K562 (cell line): ENCODE measurements at regions not wholly inside any gene's neighbourhood (a gene's known extent, or its start where the extent isn't known, plus 50 kb on each side); places are given as distances from the start of the nearest gene placed in this dataset.

Source experiments
- ATAC-seq: fragments of 200-7000 bp; cut with Tn5 transposase; 3 replicates; pipeline ENCODE4 v1.9.1; 2020; ENCODE audit warnings: moderate library complexity
- BruUV-seq: library from RNA; stranded (reverse); fragments of 400-500 nt; replicated peaks from 2 replicates; lab custom pipeline; 2021; lab: Mats Ljungman, UMichigan
- CTCF ChIA-PET: fragments of 300-600 bp; formaldehyde crosslinking; extraction: SDS; loops from one replicate; lab custom pipeline; 2021; ENCODE audit warnings: low intra/inter-chr PET ratio; lab: Yijun Ruan, JAX
- POLR2A ChIA-PET: fragments of 300-600, 350-650 bp; sonication (Branson Sonifier 250); formaldehyde crosslinking; extraction: SDS; loops from one replicate; lab custom pipeline; 2021; ENCODE audit warnings: antibody characterized with exemption, inconsistent platforms; lab: Yijun Ruan, JAX
- DNase-seq, 4 experiments: peaks; one replicate each; pipeline versions ENCODE4 v3.0.0 to v3.0.0-alpha.2; 2011 to 2018; ENCODE audit warnings: low spot score in 3 of 4, mixed read lengths in 3 of 4; ENCODE audit errors: extremely low read depth in 1 of 4
- FAIRE-seq: peaks from 2 replicates; lab custom pipeline; 2011; peaks lifted over from hg19 to GRCh38; lab: Jason Lieb, UNC
- H2AFZ ChIP-seq: 2 replicates; pipeline ENCODE4 v1.6.0; 2011; ENCODE audit warnings: low read depth, low read length, control low read depth, inconsistent platforms
- H3K27ac ChIP-seq: fragments of 200-600 bp; 3 replicates; pipeline ENCODE4 v1.8.0; 2011; ENCODE audit warnings: low read depth, mild to moderate bottlenecking, control low read depth, inconsistent platforms, low read length, moderate library complexity, mixed read lengths; ENCODE audit errors: extremely low read depth
- H3K27me3 ChIP-seq, 2 experiments: fragments of 300-600 bp in 1 of 2; 2 replicates in 1 of 2; 3 replicates in 1 of 2; pipeline versions ENCODE4 v1.6.0 to v1.8.0; 2011; ENCODE audit warnings: inconsistent platforms in 2 of 2, low read length in 2 of 2, mild to moderate bottlenecking in 1 of 2, mixed read lengths in 1 of 2, moderate library complexity in 1 of 2; ENCODE audit not compliant: control insufficient read depth in 2 of 2, insufficient read depth in 2 of 2
- H3K36me3 ChIP-seq: fragments of 300-600 bp; 3 replicates; pipeline ENCODE4 v1.8.0; 2011; ENCODE audit warnings: mild to moderate bottlenecking, low read length, inconsistent platforms; ENCODE audit not compliant: control insufficient read depth, insufficient read depth
- H3K4me1 ChIP-seq, 2 experiments: fragments of 200-600 bp in 1 of 2; replicated peaks in 1 of 2; 2 replicates in 1 of 2; 3 replicates in 1 of 2; pipeline versions ENCODE4 v1.5.1 to v1.8.0; 2011; ENCODE audit warnings: inconsistent platforms in 2 of 2, low read length in 2 of 2, mild to moderate bottlenecking in 1 of 2, mixed read lengths in 1 of 2, moderate library complexity in 1 of 2; ENCODE audit not compliant: control insufficient read depth in 2 of 2, insufficient read depth in 2 of 2
- H3K4me2 ChIP-seq: 2 replicates; pipeline ENCODE4 v1.6.1; 2011; ENCODE audit warnings: low read length, control low read depth, inconsistent platforms, mixed read lengths; ENCODE audit not compliant: insufficient read depth
- H3K4me3 ChIP-seq: fragments of 200-600 bp; sonication (generic), shearing (Covaris generic); 2 replicates; pipeline ENCODE4 v1.5.1; 2016; ENCODE audit warnings: control low read depth, inconsistent platforms
- H3K79me2 ChIP-seq: fragments of 200-600 bp; 3 replicates; pipeline ENCODE4 v1.8.0; 2011; ENCODE audit warnings: low read length, inconsistent platforms; ENCODE audit not compliant: control insufficient read depth, insufficient read depth
- H3K9ac ChIP-seq, 2 experiments: 2 replicates each; pipeline versions ENCODE4 v1.6.0 to v1.6.1; 2011; ENCODE audit warnings: low read depth in 2 of 2, low read length in 2 of 2, control low read depth in 1 of 2, inconsistent platforms in 1 of 2, mild to moderate bottlenecking in 1 of 2, mixed read lengths in 1 of 2; ENCODE audit not compliant: insufficient read depth in 1 of 2
- H3K9me1 ChIP-seq: one replicate; pipeline ENCODE4 v1.6.0; 2011; ENCODE audit warnings: inconsistent platforms, mild to moderate bottlenecking, low read length, moderate library complexity; ENCODE audit not compliant: control insufficient read depth, insufficient read depth
- H3K9me3 ChIP-seq: replicated peaks from 2 replicates; pipeline ENCODE4 v1.5.1; 2011; ENCODE audit warnings: low read depth, low read length, inconsistent platforms; ENCODE audit not compliant: control insufficient read depth, insufficient read depth
- H4K20me1 ChIP-seq: replicated peaks from 2 replicates; pipeline ENCODE4 v1.6.1; 2011; ENCODE audit warnings: low read length, inconsistent platforms, mixed read lengths; ENCODE audit not compliant: control insufficient read depth, insufficient read depth
- ARID3A ChIP-seq: IDR thresholded peaks from 2 replicates; pipeline ENCODE4 v1.6.1; 2012; ENCODE audit warnings: low read depth, low read length, improper control_type of control experiment, borderline replicate concordance
- ETV6 ChIP-seq, 3 experiments: fragments of 150-350 bp in 1 of 3; sonication (generic) in 1 of 3; formaldehyde crosslinking in 1 of 3; IDR thresholded peaks; 2 replicates each; pipeline versions ENCODE4 v1.6.1 to v1.8.0; 2014 to 2022; ENCODE audit warnings: borderline replicate concordance in 2 of 3, low read depth in 2 of 3, antibody characterized with exemption in 1 of 3, low read length in 1 of 3, mild to moderate bottlenecking in 1 of 3, missing genetic modification reagents in 1 of 3
- HDAC6 ChIP-seq: IDR thresholded peaks from 2 replicates; pipeline ENCODE4 v1.6.1; 2012; ENCODE audit warnings: low read depth, mild to moderate bottlenecking, control low read depth, inconsistent platforms, low read length, moderate library complexity
- LCOR ChIP-seq: sonication (generic); formaldehyde crosslinking; IDR thresholded peaks from 2 replicates; pipeline ENCODE4 v1.8.0; 2022; ENCODE audit warnings: mild to moderate bottlenecking, missing genetic modification reagents
- LEF1 ChIP-seq: fragments of 450-650 bp; IDR thresholded peaks from 2 replicates; pipeline ENCODE4 v1.6.1; 2016; ENCODE audit warnings: mild to moderate bottlenecking
- MITF ChIP-seq: IDR thresholded peaks from 2 replicates; pipeline ENCODE4 v1.6.1; 2014; ENCODE audit warnings: antibody characterized with exemption
- MNT ChIP-seq, 2 experiments: fragments of 450-650 bp; conservative IDR thresholded peaks; 2 replicates each; pipeline ENCODE4 v1.6.1; 2017; ENCODE audit warnings: mild to moderate bottlenecking in 2 of 2, moderate library complexity in 2 of 2
- PCBP1 ChIP-seq: fragments of 200-400 bp; formaldehyde crosslinking; IDR thresholded peaks from 2 replicates; pipeline ENCODE4 v1.6.1; 2018; ENCODE audit warnings: mild to moderate bottlenecking, low read depth, low read length; ENCODE audit not compliant: poor library complexity, severe bottlenecking
- RFX5 ChIP-seq: IDR thresholded peaks from 2 replicates; pipeline ENCODE4 v1.6.1; 2011; ENCODE audit warnings: low read depth, mild to moderate bottlenecking, improper control_type of control experiment, low read length
- SAFB2 ChIP-seq: fragments of 200-400 bp; formaldehyde crosslinking; IDR thresholded peaks from 2 replicates; pipeline ENCODE4 v1.6.1; 2018; ENCODE audit warnings: borderline replicate concordance, low read length, low read depth, moderate library complexity; ENCODE audit not compliant: severe bottlenecking
- THRB ChIP-seq: fragments of 450-650 bp; formaldehyde crosslinking; conservative IDR thresholded peaks from 2 replicates; pipeline ENCODE4 v1.4.0; 2022; ENCODE audit warnings: mild to moderate bottlenecking, missing genetic modification characterization
- ZNF507 ChIP-seq: conservative IDR thresholded peaks from 2 replicates; pipeline ENCODE4 v1.6.1; 2017; ENCODE audit warnings: missing genetic modification characterization, missing compliant biosample characterization
- ZNF639 ChIP-seq, 2 experiments: fragments of 200-800 bp in 1 of 2; sonication (Bioruptor generic) in 1 of 2; sonication (generic) in 1 of 2; formaldehyde crosslinking in 1 of 2; IDR thresholded peaks in 1 of 2; conservative IDR thresholded peaks in 1 of 2; 2 replicates each; pipeline versions ENCODE4 v1.5.0 to v1.6.1; 2016 to 2020; ENCODE audit warnings: missing compliant biosample characterization in 1 of 2, missing genetic modification characterization in 1 of 2, missing genetic modification reagents in 1 of 2
- WGBS: fragments of 100-300 bp; shearing (Covaris generic); methylation state at CpG from one replicate; pipeline ENCODE4 v1.1.6; 2016; ENCODE audit warnings: low coverage, mixed read lengths; ENCODE audit not compliant: insufficient coverage; ENCODE audit errors: missing lambda C conversion rate; 5-methylcytosine and 5-hydroxymethylcytosine counted together
- in situ Hi-C: fragments of 300-500 bp; cut with MboI; formaldehyde crosslinking; loops from 4 replicates; pipeline ENCODE4 v1.15.0; 2018; ENCODE audit warnings: inconsistent platforms, mixed read lengths
- intact Hi-C: fragments of 100-400 bp; cut with micrococcal nuclease; formaldehyde crosslinking; loops from 2 replicates; pipeline ENCODE4 v1.14.2; 2022

- POLR2A ChIA-PET, result no interaction called here
- TF ChIP-seq HDAC6 (no peak), ZNF639 (CRISPR knock-in tag; conservative IDR thresholded peaks at IDR 0.05 in 1 of 2, IDR thresholded peaks at IDR 0.05 in 1 of 2) (no peak), MITF (no peak), MNT (conservative IDR thresholded peaks at IDR 0.05) (no peak), LEF1 (no peak), SAFB2 (no peak), PCBP1 (no peak), LCOR (CRISPR knock-in tag) (no peak), ZNF507 (tag) (no peak), THRB (no peak), ETV6 (IDR thresholded peaks at IDR 0.05; ENCODE audit: borderline replicate concordance in 1 of 2, low read depth in 2 of 2, low read length in 1 of 2) (no peak), ETV6 (CRISPR knock-in tag; IDR thresholded peaks at IDR 0.05; ENCODE audit: borderline replicate concordance) (no peak), RFX5 (no peak), ARID3A (no peak)
Observed at GRCh38 chr7:52431082-52431815, 604.2 kb upstream of the POM121L12 start.

More at GRCh38 chr7:52431082-52431815, 604.2 kb upstream of the POM121L12 start:
- intact Hi-C loops (no loop called here), in situ Hi-C loops (no loop called here)
- under 1% methylated on average over 36 of the region's 36 CpGs for WGBS
- BruUV-seq, result no TSS peak
- CTCF ChIA-PET, result no interaction called here
- Histone ChIP-seq H3K9ac (no peak overlapping the region), H3K27me3 (no peaks in the 10 kb centered on the region), H3K9me1 (no peaks in the 10 kb centered on the region), H3K79me2 (no peaks in the 10 kb centered on the region), H3K4me3 (no peak overlapping the region), H2AFZ (no peak overlapping the region), H3K27ac (no peak overlapping the region), H4K20me1 (no peaks in the 10 kb centered on the region), H3K36me3 (no peaks in the 10 kb centered on the region), H3K9me3 (no peaks in the 10 kb centered on the region), H3K4me2 (no peak overlapping the region), H3K4me1 (no peaks in the 10 kb centered on the region)
- FAIRE-seq (no peak), DNase-seq (no peak), ATAC-seq (no peak)
